ENCODE measurements at regions not wholly inside any gene's neighbourhood (a gene's known extent, or its start where the extent isn't known, plus 50 kb on each side); places are given as distances from the start of the nearest gene placed in this dataset.

DNA sequence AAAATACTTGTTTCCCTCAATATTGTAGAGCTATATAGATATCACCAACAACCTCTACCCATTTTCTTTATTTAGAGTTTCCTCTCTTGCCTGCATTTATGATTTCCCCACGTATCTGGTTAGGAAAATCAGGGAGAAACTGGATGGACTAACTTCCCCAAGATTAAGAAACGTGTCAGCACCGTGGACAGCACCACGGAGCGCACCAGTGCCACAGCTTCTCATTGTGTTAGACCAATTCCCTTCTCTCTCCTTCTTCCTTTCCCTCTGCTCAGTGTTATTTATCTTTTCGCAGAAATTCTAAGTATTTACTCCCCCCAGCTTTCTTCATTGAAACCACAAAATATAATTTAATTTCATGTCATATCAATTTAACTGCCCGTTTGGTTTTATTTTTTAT lies 568.6 kb upstream of the BOD1L1 start:
- TF ChIP-seq ZNF777 (tag by site-specific recombination; IDR thresholded peaks at IDR 0.05; ENCODE audit: borderline replicate concordance) (no peak), ZNF211 (tag by site-specific recombination; IDR thresholded peaks at IDR 0.05; ENCODE audit: low read depth) (no peak), REPIN1 (tag by site-specific recombination; IDR thresholded peaks at IDR 0.05; ENCODE audit: low read depth) (no peak), ZNF324 (tag by site-specific recombination; IDR thresholded peaks at IDR 0.05) (no peak), TCF7L2 (IDR thresholded peaks at IDR 0.05; ENCODE audit: borderline replicate concordance, low read depth, low read length) (no peak)
- TF ChIP-seq, protein P1, sequence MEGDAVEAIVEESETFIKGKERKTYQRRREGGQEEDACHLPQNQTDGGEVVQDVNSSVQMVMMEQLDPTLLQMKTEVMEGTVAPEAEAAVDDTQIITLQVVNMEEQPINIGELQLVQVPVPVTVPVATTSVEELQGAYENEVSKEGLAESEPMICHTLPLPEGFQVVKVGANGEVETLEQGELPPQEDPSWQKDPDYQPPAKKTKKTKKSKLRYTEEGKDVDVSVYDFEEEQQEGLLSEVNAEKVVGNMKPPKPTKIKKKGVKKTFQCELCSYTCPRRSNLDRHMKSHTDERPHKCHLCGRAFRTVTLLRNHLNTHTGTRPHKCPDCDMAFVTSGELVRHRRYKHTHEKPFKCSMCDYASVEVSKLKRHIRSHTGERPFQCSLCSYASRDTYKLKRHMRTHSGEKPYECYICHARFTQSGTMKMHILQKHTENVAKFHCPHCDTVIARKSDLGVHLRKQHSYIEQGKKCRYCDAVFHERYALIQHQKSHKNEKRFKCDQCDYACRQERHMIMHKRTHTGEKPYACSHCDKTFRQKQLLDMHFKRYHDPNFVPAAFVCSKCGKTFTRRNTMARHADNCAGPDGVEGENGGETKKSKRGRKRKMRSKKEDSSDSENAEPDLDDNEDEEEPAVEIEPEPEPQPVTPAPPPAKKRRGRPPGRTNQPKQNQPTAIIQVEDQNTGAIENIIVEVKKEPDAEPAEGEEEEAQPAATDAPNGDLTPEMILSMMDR (tag by site-specific recombination; IDR thresholded peaks at IDR 0.05) = no peak
- TF ChIP-seq, protein P2, sequence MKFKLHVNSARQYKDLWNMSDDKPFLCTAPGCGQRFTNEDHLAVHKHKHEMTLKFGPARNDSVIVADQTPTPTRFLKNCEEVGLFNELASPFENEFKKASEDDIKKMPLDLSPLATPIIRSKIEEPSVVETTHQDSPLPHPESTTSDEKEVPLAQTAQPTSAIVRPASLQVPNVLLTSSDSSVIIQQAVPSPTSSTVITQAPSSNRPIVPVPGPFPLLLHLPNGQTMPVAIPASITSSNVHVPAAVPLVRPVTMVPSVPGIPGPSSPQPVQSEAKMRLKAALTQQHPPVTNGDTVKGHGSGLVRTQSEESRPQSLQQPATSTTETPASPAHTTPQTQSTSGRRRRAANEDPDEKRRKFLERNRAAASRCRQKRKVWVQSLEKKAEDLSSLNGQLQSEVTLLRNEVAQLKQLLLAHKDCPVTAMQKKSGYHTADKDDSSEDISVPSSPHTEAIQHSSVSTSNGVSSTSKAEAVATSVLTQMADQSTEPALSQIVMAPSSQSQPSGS (tag by site-specific recombination; IDR thresholded peaks at IDR 0.05; ENCODE audit: low read depth) = no peak
- TF ChIP-seq, protein P3, sequence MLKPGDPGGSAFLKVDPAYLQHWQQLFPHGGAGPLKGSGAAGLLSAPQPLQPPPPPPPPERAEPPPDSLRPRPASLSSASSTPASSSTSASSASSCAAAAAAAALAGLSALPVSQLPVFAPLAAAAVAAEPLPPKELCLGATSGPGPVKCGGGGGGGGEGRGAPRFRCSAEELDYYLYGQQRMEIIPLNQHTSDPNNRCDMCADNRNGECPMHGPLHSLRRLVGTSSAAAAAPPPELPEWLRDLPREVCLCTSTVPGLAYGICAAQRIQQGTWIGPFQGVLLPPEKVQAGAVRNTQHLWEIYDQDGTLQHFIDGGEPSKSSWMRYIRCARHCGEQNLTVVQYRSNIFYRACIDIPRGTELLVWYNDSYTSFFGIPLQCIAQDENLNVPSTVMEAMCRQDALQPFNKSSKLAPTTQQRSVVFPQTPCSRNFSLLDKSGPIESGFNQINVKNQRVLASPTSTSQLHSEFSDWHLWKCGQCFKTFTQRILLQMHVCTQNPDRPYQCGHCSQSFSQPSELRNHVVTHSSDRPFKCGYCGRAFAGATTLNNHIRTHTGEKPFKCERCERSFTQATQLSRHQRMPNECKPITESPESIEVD (tag by site-specific recombination; IDR thresholded peaks at IDR 0.05) = no peak
- TF ChIP-seq, protein P4, sequence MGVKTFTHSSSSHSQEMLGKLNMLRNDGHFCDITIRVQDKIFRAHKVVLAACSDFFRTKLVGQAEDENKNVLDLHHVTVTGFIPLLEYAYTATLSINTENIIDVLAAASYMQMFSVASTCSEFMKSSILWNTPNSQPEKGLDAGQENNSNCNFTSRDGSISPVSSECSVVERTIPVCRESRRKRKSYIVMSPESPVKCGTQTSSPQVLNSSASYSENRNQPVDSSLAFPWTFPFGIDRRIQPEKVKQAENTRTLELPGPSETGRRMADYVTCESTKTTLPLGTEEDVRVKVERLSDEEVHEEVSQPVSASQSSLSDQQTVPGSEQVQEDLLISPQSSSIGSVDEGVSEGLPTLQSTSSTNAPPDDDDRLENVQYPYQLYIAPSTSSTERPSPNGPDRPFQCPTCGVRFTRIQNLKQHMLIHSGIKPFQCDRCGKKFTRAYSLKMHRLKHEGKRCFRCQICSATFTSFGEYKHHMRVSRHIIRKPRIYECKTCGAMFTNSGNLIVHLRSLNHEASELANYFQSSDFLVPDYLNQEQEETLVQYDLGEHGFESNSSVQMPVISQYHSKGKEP (tag by site-specific recombination; IDR thresholded peaks at IDR 0.05) = no peak
- TF ChIP-seq, protein P5, sequence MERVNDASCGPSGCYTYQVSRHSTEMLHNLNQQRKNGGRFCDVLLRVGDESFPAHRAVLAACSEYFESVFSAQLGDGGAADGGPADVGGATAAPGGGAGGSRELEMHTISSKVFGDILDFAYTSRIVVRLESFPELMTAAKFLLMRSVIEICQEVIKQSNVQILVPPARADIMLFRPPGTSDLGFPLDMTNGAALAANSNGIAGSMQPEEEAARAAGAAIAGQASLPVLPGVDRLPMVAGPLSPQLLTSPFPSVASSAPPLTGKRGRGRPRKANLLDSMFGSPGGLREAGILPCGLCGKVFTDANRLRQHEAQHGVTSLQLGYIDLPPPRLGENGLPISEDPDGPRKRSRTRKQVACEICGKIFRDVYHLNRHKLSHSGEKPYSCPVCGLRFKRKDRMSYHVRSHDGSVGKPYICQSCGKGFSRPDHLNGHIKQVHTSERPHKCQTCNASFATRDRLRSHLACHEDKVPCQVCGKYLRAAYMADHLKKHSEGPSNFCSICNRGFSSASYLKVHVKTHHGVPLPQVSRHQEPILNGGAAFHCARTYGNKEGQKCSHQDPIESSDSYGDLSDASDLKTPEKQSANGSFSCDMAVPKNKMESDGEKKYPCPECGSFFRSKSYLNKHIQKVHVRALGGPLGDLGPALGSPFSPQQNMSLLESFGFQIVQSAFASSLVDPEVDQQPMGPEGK (tag by site-specific recombination; IDR thresholded peaks at IDR 0.05) = no peak
- TF ChIP-seq, protein P6, sequence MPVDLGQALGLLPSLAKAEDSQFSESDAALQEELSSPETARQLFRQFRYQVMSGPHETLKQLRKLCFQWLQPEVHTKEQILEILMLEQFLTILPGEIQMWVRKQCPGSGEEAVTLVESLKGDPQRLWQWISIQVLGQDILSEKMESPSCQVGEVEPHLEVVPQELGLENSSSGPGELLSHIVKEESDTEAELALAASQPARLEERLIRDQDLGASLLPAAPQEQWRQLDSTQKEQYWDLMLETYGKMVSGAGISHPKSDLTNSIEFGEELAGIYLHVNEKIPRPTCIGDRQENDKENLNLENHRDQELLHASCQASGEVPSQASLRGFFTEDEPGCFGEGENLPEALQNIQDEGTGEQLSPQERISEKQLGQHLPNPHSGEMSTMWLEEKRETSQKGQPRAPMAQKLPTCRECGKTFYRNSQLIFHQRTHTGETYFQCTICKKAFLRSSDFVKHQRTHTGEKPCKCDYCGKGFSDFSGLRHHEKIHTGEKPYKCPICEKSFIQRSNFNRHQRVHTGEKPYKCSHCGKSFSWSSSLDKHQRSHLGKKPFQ (tag by site-specific recombination; IDR thresholded peaks at IDR 0.05) = no peak

Data from HEK293 (cell line).